HG03108 (cell line): ENCODE measurements at regions not wholly inside any gene's neighbourhood (a gene's known extent, or its start where the extent isn't known, plus 50 kb on each side); places are given as distances from the start of the nearest gene placed in this dataset.
"Not testable (repeated sequence)": the region's sequence is repeated elsewhere in the genome, so short reads cannot be mapped to it uniquely, and the experiment has no call there.

Experiments
- ATAC-seq: cut with Tn5 transposase; IDR thresholded peaks from one replicate; pipeline ENCODE4 v1.9.1; 2021; ENCODE audit warnings: moderate library complexity; ENCODE audit not compliant: unreplicated experiment

GRCh38 chr9:115692868-115693267 lies 460.7 kb upstream of the PAPPA start:
- ATAC-seq, result not testable (repeated sequence)

- ATAC-seq, result no peak
Measured at GRCh38 chr9:115694014-115694413, 459.6 kb upstream of the PAPPA start.

- ATAC-seq, result no peak
Measured at GRCh38 chr9:115694991-115695390, 458.6 kb upstream of the PAPPA start.

GRCh38 chr9:115712981-115713380 lies 440.6 kb upstream of the PAPPA start:
- no peak for ATAC-seq

- no peak for ATAC-seq
Measured at GRCh38 chr9:115715666-115716065, 437.9 kb upstream of the PAPPA start.

- no peak for ATAC-seq
Measured at GRCh38 chr9:115717298-115717697, 436.3 kb upstream of the PAPPA start.

GRCh38 chr9:115717711-115718173 lies 435.8 kb upstream of the PAPPA start:
- ATAC-seq, result no peak

- no peak for ATAC-seq
Measured at GRCh38 chr9:115730396-115730795, 423.2 kb upstream of the PAPPA start.

GRCh38 chr9:115730845-115731244 lies 422.7 kb upstream of the PAPPA start:
- ATAC-seq, result no peak

- no peak for ATAC-seq
Measured at GRCh38 chr9:115733318-115734110, 420.1 kb upstream of the PAPPA start.

GRCh38 chr9:115739096-115739875 lies 414.3 kb upstream of the PAPPA start:
- no peak for ATAC-seq

GRCh38 chr9:115740986-115741385 lies 412.6 kb upstream of the PAPPA start:
- ATAC-seq, result no peak

- no peak for ATAC-seq
Measured at GRCh38 chr9:115743709-115744605, 409.6 kb upstream of the PAPPA start.

GRCh38 chr9:115746496-115746895 lies 407.1 kb upstream of the PAPPA start:
- ATAC-seq, result no peak

GRCh38 chr9:115747731-115748130 lies 405.9 kb upstream of the PAPPA start:
- no peak for ATAC-seq

GRCh38 chr9:115756736-115757135 lies 396.9 kb upstream of the PAPPA start:
- no peak for ATAC-seq

GRCh38 chr9:115757461-115757860 lies 396.1 kb upstream of the PAPPA start:
- ATAC-seq, result no peak

GRCh38 chr9:115758441-115758840 lies 395.1 kb upstream of the PAPPA start:
- ATAC-seq, result no peak

- no peak for ATAC-seq
Measured at GRCh38 chr9:115759426-115759825, 394.2 kb upstream of the PAPPA start.

- no peak for ATAC-seq
Measured at GRCh38 chr9:115764645-115765044, 388.9 kb upstream of the PAPPA start.

- no peak for ATAC-seq
Measured at GRCh38 chr9:115765060-115765459, 388.5 kb upstream of the PAPPA start.
